ENCODE measurements at regions not wholly inside any gene's neighbourhood (a gene's known extent, or its start where the extent isn't known, plus 50 kb on each side); places are given as distances from the start of the nearest gene placed in this dataset.
A peak's percentile ranks its signal among the peaks of the same experiment; 100 is the strongest.

DNA sequence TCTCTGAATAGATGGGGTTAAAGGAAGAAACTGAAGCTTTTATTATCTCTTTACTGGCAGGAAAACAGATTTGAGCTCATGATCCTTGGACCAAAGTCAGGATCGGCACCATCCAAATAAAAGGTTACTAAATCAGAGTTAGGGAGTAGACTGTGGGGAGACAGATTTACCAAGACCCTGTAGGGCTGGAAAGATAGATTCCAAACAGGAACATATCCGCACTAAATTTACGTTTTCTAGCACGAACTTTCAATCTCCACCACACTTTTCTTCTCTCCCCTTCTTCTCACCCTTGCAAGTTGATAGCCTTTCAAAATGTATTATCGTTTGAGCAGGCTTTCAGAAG, 120.0 kb upstream of the HMHB1 start:
- Mint-ChIP-seq H3K4me3 (no peak overlapping the region), H3K36me3 (ENCODE audit: low read depth) (peaks cover 4% of the 10 kb centered on the region), H3K27me3 (ENCODE audit: insufficient read depth) (0 out of 2 replicates have a peak, but pooled peaks cover 3% of the 10 kb centered on the region), H3K9me3 (no peaks in the 10 kb centered on the region; the same call in 1 of the 2 replicates), H3K27ac (no peak overlapping the region), H3K4me1 (ENCODE audit: low read depth) (peaks cover 11% of the 10 kb centered on the region)
- TF ChIP-seq, protein P1, sequence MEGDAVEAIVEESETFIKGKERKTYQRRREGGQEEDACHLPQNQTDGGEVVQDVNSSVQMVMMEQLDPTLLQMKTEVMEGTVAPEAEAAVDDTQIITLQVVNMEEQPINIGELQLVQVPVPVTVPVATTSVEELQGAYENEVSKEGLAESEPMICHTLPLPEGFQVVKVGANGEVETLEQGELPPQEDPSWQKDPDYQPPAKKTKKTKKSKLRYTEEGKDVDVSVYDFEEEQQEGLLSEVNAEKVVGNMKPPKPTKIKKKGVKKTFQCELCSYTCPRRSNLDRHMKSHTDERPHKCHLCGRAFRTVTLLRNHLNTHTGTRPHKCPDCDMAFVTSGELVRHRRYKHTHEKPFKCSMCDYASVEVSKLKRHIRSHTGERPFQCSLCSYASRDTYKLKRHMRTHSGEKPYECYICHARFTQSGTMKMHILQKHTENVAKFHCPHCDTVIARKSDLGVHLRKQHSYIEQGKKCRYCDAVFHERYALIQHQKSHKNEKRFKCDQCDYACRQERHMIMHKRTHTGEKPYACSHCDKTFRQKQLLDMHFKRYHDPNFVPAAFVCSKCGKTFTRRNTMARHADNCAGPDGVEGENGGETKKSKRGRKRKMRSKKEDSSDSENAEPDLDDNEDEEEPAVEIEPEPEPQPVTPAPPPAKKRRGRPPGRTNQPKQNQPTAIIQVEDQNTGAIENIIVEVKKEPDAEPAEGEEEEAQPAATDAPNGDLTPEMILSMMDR (IDR thresholded peaks at IDR 0.05): no peak
- no peak for DNase-seq

DNA sequence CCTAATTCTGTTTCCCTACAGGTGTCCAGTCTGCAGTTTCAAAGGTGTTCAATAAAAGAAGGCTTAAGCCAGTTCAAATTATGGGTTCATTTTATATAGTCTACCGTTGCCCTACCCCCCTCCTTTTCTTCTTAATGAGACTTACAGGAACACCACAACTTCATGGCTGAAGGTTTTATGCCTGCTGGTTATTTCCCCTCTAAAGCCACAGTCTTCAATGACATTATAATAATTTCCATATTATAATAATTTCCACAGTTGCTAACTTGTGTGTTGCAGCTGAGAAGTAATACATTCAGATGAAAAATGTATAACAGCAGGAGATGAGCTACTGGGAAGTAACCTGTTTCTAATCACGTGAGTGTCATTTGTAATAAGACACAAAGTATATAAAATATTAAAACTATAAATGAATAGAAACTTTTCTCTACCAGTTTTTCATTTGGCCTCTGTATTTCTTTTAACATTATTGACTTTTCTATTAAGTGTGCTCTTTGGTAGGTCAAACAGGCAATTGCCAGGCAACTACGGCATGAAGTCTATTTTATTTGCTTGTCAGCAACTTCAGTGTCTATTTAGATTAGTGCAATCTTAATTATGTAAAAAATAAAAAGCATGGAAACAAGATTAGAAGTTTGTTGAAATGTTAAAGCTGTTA, 120.5 kb upstream of the HMHB1 start:
- peaks cover 4% of the 10 kb centered on the region for H3K36me3 Mint-ChIP-seq (ENCODE audit: low read depth)
- 0 out of 2 replicates have a peak, but pooled peaks cover 3% of the 10 kb centered on the region for H3K27me3 Mint-ChIP-seq (ENCODE audit: insufficient read depth)
- DNase-seq: no peak
- peaks cover 11% of the 10 kb centered on the region for H3K4me1 Mint-ChIP-seq (ENCODE audit: low read depth)
- H3K4me3 Mint-ChIP-seq: no peak overlapping the region
- TF ChIP-seq, protein P1 (IDR thresholded peaks at IDR 0.05): no peak
- H3K27ac Mint-ChIP-seq: no peak overlapping the region
- H3K9me3 Mint-ChIP-seq: no peaks in the 10 kb centered on the region; the same call in 1 of the 2 replicates

DNA sequence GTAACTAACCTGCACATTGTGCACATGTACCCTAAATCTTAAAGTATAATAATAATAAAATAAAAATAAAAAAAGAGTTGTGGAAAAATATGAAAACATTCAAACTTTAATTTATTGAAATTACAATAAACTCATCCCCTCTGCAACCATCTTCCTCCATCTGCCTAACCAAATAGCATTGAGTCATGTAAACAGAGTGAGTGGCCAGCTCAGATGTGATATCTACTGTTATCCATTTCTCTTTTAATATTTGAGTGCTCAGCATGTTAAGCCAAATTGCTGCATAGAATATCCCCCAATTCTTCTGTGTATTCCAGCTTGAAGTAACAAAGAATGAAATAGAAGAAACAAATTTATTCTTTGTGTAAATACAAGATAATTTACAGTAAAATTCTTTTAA, 124.4 kb upstream of the HMHB1 start:
- Mint-ChIP-seq H3K9me3 (no peaks in the 10 kb centered on the region; the same call in 1 of the 2 replicates), H3K27me3 (ENCODE audit: insufficient read depth) (no peaks in the 10 kb centered on the region), H3K4me1 (ENCODE audit: low read depth) (no peaks in the 10 kb centered on the region; the same call in 1 of the 2 replicates), H3K36me3 (ENCODE audit: low read depth) (peaks cover 4% of the 10 kb centered on the region), H3K4me3 (no peak overlapping the region), H3K27ac (no peak overlapping the region)
- no peak for DNase-seq
- TF ChIP-seq, protein P1 (IDR thresholded peaks at IDR 0.05): no peak

DNA sequence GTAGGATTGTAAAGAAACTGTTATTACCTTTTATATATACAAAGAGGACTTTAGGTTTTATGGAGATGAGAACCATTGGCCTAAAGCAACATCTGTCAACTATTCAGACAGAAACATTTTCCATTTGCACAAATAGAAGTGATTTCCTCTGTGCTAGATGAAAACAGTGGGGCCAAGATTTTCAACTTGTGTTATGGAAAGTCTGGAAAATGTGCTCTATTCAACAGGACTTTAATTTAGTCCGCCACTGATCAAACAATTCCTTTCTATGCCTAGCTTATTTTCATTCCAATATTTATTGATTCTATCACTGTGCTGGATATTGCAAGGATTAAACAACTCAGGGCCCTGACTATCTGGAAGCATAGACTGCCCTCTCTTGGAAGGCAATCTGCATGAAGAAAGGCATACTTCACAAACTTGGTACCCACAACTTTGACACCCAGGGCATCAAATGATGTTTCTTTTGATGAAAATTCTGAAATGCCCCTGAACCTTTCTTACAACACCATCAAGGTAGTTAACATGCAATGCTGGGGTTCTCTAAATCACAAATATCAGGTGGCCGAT, 126.6 kb upstream of the HMHB1 start:
- Mint-ChIP-seq H3K27ac (no peak overlapping the region), H3K4me1 (ENCODE audit: low read depth) (peaks cover under 1% of the 10 kb centered on the region; the same call in 1 of the 2 replicates), H3K4me3 (no peak overlapping the region), H3K27me3 (ENCODE audit: insufficient read depth) (no peaks in the 10 kb centered on the region), H3K9me3 (no peaks in the 10 kb centered on the region; the same call in 1 of the 2 replicates), H3K36me3 (ENCODE audit: low read depth) (peaks cover 4% of the 10 kb centered on the region)
- TF ChIP-seq, protein P1 (IDR thresholded peaks at IDR 0.05): peak; percentile 65
- DNase-seq: no peak

DNA sequence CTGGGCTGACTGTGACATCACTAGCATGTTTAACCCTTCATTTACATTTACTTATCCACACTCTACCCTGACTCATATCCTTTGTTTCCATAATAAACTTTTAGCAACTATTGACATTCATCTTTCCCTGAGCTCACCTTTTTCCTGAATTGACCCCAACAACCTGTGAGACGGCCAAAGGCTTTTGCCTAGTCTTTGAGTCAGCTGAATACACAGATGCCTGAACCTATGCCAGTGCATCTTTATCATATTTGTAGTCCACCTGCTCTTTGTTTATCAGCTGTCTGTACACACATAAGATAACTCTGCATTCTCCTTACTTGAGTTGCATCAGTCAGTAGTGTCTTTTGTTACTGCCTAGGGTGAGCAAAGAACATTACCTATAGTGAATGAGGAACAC, 128.5 kb upstream of the HMHB1 start:
- H3K9me3 Mint-ChIP-seq: no peaks in the 10 kb centered on the region
- H3K36me3 Mint-ChIP-seq (ENCODE audit: low read depth): no peaks in the 10 kb centered on the region
- no peaks in the 10 kb centered on the region for H3K27me3 Mint-ChIP-seq (ENCODE audit: insufficient read depth)
- peaks cover 15% of the 10 kb centered on the region for H3K4me1 Mint-ChIP-seq (ENCODE audit: low read depth)
- TF ChIP-seq, protein P1 (IDR thresholded peaks at IDR 0.05): no peak
- no peak for DNase-seq
- H3K4me3 Mint-ChIP-seq: no peak overlapping the region
- no peak overlapping the region for H3K27ac Mint-ChIP-seq
